BLaER1 treated with 17β-estradiol and CSF1 and Interleukin-3, amounts not matched to agents 10 nM and 100 nM (cell line): ENCODE measurements at regions not wholly inside any gene's neighbourhood (a gene's known extent, or its start where the extent isn't known, plus 50 kb on each side); places are given as distances from the start of the nearest gene placed in this dataset.

Experiments
- H3K27ac ChIP-seq, 11 experiments: shearing (Covaris generic); formaldehyde crosslinking; 2 replicates each; pipeline ENCODE4 v1.8.1; 2022
- H3K27me3 ChIP-seq, 11 experiments: shearing (Covaris generic); formaldehyde crosslinking; 2 replicates each; pipeline ENCODE4 v1.8.1; 2022
- H3K36me3 ChIP-seq, 11 experiments: shearing (Covaris generic); formaldehyde crosslinking; 2 replicates each; pipeline ENCODE4 v1.8.1; 2022
- H3K4me1 ChIP-seq, 10 experiments: shearing (Covaris generic); formaldehyde crosslinking; 2 replicates each; pipeline ENCODE4 v1.8.1; 2022
- H3K4me2 ChIP-seq, 11 experiments: shearing (Covaris generic); formaldehyde crosslinking; 2 replicates each; pipeline ENCODE4 v1.8.1; 2022
- H3K4me3 ChIP-seq, 10 experiments: shearing (Covaris generic); formaldehyde crosslinking; 2 replicates each; pipeline ENCODE4 v1.8.1; 2022
- H3K9ac ChIP-seq, 11 experiments: shearing (Covaris generic); formaldehyde crosslinking; 2 replicates each; pipeline ENCODE4 v1.8.1; 2022
- H3K9me3 ChIP-seq, 11 experiments: shearing (Covaris generic); formaldehyde crosslinking; replicated peaks in 1 of 11; 2 replicates each; pipeline ENCODE4 v1.8.1; 2022
- H4K20me1 ChIP-seq, 11 experiments: shearing (Covaris generic); formaldehyde crosslinking; 2 replicates each; pipeline ENCODE4 v1.8.1; 2022
- Cebpa-rat ChIP-seq, 11 experiments: shearing (Covaris generic); IDR thresholded peaks; 2 replicates each; pipeline ENCODE4 v1.8.1; 2022

- Histone ChIP-seq H3K36me3 (no peaks in the 10 kb centered on the region), H3K27me3 (no peaks in the 10 kb centered on the region), H3K9ac (no peak overlapping the region), H3K4me1 (no peaks in the 10 kb centered on the region), H3K27ac (no peak overlapping the region), H3K9me3 (no peaks in the 10 kb centered on the region; a peak in 1 of 22 replicates), H3K4me2 (no peak overlapping the region), H4K20me1 (no peaks in the 10 kb centered on the region), H3K4me3 (no peak overlapping the region)
- TF ChIP-seq Cebpa-rat (IDR thresholded peaks at IDR 0.05), result no peak
Observed at GRCh38 chr1:81424816-81425215, 375.9 kb upstream of the ADGRL2 start.

- H3K9ac ChIP-seq, result no peak overlapping the region
- no peaks in the 10 kb centered on the region for H3K27me3 ChIP-seq
- H3K27ac ChIP-seq, result no peak overlapping the region
- no peaks in the 10 kb centered on the region for H3K36me3 ChIP-seq
- no peak overlapping the region for H3K4me2 ChIP-seq
- no peaks in the 10 kb centered on the region for H4K20me1 ChIP-seq
- TF ChIP-seq Cebpa-rat (IDR thresholded peaks at IDR 0.05), result no peak
- no peaks in the 10 kb centered on the region for H3K4me1 ChIP-seq
- H3K9me3 ChIP-seq, result no peaks in the 10 kb centered on the region; a peak in 1 of 22 replicates
- H3K4me3 ChIP-seq, result no peak overlapping the region
Observed at GRCh38 chr1:81424061-81424460, 376.7 kb upstream of the ADGRL2 start.

- Histone ChIP-seq H3K36me3 (no peaks in the 10 kb centered on the region), H3K4me1 (no peaks in the 10 kb centered on the region), H3K4me2 (no peak overlapping the region), H4K20me1 (no peaks in the 10 kb centered on the region), H3K9me3 (no peaks in the 10 kb centered on the region), H3K9ac (no peak overlapping the region), H3K27ac (no peak overlapping the region), H3K27me3 (no peaks in the 10 kb centered on the region), H3K4me3 (no peak overlapping the region)
- TF ChIP-seq Cebpa-rat (IDR thresholded peaks at IDR 0.05), result no peak
Observed at GRCh38 chr1:81420760-81421159, 380.0 kb upstream of the ADGRL2 start.

DNA sequence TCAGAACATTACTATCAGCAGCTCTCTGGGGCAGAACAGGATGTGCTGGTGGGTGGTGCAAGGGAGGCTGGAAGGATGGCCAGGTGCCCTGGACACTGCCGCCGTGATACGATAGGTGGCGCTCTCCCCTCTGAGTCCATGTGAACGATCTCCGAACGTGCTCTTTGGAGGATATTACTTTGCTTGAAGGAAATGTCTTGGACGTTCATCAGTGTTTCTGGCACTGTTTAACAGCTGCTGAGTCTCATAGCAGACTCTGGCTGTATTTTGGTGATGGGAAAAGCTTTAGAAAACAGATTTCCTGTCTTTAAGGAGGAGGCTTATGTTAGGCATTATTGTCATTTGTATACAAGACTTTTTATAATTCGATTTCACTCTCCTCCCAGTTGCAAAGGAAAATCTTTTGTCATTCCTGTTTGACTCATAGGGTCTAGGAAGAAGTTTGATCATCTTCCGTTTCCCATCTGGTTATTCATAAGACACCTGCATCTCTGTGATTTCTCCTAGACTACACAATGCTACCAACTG lies 386.2 kb upstream of the ADGRL2 start:
- Histone ChIP-seq H3K4me1 (peaks cover 0 to 4% (median 0%) of the 10 kb centered on the region in 10 experiments; a peak in 1 of 20 replicates), H3K27me3 (no peaks in the 10 kb centered on the region), H3K9me3 (peaks cover 0 to 12% (median 0%) of the 10 kb centered on the region in 11 experiments; a peak in 3 of 22 replicates), H3K36me3 (no peaks in the 10 kb centered on the region), H3K4me2 (no peak overlapping the region), H3K27ac (no peak overlapping the region), H3K4me3 (no peak overlapping the region), H4K20me1 (no peaks in the 10 kb centered on the region), H3K9ac (no peak overlapping the region)
- no peak for TF ChIP-seq Cebpa-rat (IDR thresholded peaks at IDR 0.05)

DNA sequence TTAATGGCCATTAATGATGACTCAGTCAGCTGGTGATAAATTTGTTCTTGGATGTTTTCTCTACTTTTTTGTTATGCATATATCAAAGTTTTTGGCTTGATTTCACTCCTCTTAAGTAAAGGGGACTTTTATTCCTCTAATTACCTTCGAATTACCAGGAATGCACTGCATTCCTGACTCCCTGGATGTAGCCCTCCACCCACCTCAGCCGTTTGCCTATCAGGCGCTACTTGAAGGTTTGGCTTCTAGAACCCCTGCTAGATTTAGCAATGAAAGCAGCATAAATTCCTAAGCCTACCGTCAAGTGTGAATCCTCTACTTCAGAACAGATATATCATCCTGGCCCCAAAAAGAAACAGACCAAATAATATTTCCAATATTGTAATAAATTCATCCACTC lies 387.8 kb upstream of the ADGRL2 start:
- Histone ChIP-seq H3K9me3 (peaks cover 0 to 12% (median 0%) of the 10 kb centered on the region in 11 experiments; a peak in 3 of 22 replicates), H3K4me1 (peaks cover 0 to 7% (median 1%) of the 10 kb centered on the region in 10 experiments; a peak in 10 of 20 replicates), H3K27ac (no peak overlapping the region), H3K36me3 (no peaks in the 10 kb centered on the region), H3K9ac (no peak overlapping the region), H3K27me3 (no peaks in the 10 kb centered on the region), H4K20me1 (no peaks in the 10 kb centered on the region), H3K4me3 (no peak overlapping the region), H3K4me2 (0 out of 22 replicates have a peak overlapping the region, but pooled peaks of 1 of the 11 experiments have one; percentile 35)
- no peak for TF ChIP-seq Cebpa-rat (IDR thresholded peaks at IDR 0.05)

GRCh38 chr1:81410941-81411340 lies 389.8 kb upstream of the ADGRL2 start:
- no peaks in the 10 kb centered on the region for H3K36me3 ChIP-seq
- H3K9me3 ChIP-seq, result peaks cover 0 to 12% (median 0%) of the 10 kb centered on the region in 11 experiments; a peak in 3 of 22 replicates
- peaks cover 9 to 25% (median 21%) of the 10 kb centered on the region in 10 experiments for H3K4me1 ChIP-seq
- H3K9ac ChIP-seq, result no peak overlapping the region
- no peak overlapping the region for H3K27ac ChIP-seq
- no peaks in the 10 kb centered on the region for H4K20me1 ChIP-seq
- no peaks in the 10 kb centered on the region for H3K27me3 ChIP-seq
- TF ChIP-seq Cebpa-rat (IDR thresholded peaks at IDR 0.05), result no peak
- no peak overlapping the region for H3K4me3 ChIP-seq
- H3K4me2 ChIP-seq, result no peak overlapping the region

DNA sequence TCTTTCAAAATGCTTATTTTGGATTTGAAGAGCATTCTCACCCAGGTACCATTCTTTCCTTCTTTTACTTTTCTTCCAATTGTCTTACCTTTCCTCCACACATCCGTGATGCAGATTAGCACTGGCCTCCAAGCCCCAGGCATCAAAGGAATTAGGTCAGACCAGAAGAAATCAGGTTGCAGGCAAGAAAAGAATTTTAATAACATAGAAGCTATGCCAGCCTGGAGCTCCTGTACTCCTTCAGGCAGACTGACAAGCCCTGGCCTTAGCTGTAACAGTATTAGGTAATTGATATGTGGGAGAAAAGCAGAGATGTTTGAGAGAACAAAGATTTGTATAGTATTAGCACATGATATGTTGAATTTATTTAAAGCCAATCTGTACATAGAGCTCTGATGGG lies 390.4 kb upstream of the ADGRL2 start:
- no peak for TF ChIP-seq Cebpa-rat (IDR thresholded peaks at IDR 0.05)
- Histone ChIP-seq H3K4me3 (no peak overlapping the region), H3K27ac (no peak overlapping the region), H3K9me3 (peaks cover 0 to 12% (median 0%) of the 10 kb centered on the region in 11 experiments; a peak in 3 of 22 replicates), H3K27me3 (no peaks in the 10 kb centered on the region), H3K4me1 (peaks cover 10 to 26% (median 22%) of the 10 kb centered on the region in 10 experiments), H3K36me3 (no peaks in the 10 kb centered on the region), H4K20me1 (no peaks in the 10 kb centered on the region), H3K4me2 (no peak overlapping the region), H3K9ac (no peak overlapping the region)

DNA sequence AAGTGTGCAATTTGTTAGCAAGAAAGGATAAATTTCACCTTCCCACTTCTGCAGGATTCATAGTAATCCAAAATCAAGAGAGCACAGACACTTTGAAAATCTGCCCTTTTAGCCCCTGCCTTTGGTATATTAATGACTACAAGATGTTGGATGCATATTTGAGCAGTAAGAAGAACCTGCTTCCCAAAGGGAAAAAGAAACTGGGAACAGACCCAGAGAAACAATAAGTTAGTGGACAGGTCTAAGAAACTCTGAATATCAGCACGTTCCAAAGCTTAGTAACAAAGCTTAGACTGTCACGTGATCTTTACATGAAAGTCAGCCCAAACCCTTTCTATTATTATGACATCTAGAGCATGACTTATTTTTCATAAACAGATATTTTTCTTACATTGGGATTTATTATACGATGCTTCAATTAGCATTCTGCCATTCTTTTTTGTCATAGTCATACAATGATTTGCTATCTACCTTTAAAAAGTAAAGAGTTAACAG lies 390.9 kb upstream of the ADGRL2 start:
- H3K27me3 ChIP-seq, result no peaks in the 10 kb centered on the region
- H3K9ac ChIP-seq, result no peak overlapping the region
- peaks cover 10 to 26% (median 22%) of the 10 kb centered on the region in 10 experiments for H3K4me1 ChIP-seq
- H4K20me1 ChIP-seq, result no peaks in the 10 kb centered on the region
- H3K4me2 ChIP-seq, result no peak overlapping the region
- no peak for TF ChIP-seq Cebpa-rat (IDR thresholded peaks at IDR 0.05)
- no peak overlapping the region for H3K4me3 ChIP-seq
- H3K27ac ChIP-seq, result no peak overlapping the region
- H3K9me3 ChIP-seq, result peaks cover 0 to 12% (median 0%) of the 10 kb centered on the region in 11 experiments; a peak in 3 of 22 replicates
- no peaks in the 10 kb centered on the region for H3K36me3 ChIP-seq

DNA sequence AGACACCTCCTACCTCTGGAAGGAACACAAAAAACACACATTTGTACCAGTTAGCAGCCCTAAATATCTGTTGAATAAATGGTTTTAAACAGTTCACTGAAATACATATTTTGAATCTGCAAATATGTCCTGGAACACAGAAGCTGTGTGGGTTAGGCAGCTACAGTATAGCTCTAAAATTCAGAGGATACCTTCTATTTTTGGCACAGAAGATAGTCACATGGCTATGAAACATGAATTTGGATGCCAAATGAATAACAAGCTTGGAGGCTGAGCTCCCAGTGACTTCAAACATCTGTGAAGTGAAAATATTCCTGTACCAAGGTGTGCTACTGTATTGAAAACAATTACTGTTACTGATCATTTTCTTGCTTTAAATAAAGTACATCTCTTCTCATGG lies 391.5 kb upstream of the ADGRL2 start:
- Histone ChIP-seq H3K4me1 (peaks cover 10 to 26% (median 22%) of the 10 kb centered on the region in 10 experiments), H3K36me3 (no peaks in the 10 kb centered on the region), H4K20me1 (no peaks in the 10 kb centered on the region), H3K27ac (no peak overlapping the region), H3K9me3 (peaks cover 0 to 12% (median 0%) of the 10 kb centered on the region in 11 experiments; a peak in 3 of 22 replicates), H3K27me3 (no peaks in the 10 kb centered on the region), H3K9ac (no peak overlapping the region), H3K4me3 (no peak overlapping the region), H3K4me2 (no peak overlapping the region)
- no peak for TF ChIP-seq Cebpa-rat (IDR thresholded peaks at IDR 0.05)

DNA sequence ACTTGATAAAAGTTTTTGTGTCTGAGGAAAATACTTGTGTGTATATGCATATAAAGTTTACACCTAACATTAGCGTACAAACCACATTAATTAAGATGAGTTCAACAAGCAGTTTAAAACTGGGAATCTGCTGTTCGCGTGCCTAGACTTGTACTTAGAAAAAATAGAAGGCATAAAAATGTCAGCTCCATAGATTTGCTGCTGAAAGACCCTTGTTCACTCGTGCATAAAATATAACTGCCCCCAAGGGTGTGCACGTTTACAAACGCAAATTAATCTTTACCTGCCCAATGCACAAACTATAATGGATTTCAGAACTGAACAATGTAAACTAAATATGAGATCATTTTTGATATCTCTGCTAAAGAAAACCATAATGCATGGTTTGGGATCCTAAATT lies 392.3 kb upstream of the ADGRL2 start:
- Histone ChIP-seq H3K4me1 (peaks cover 10 to 26% (median 22%) of the 10 kb centered on the region in 10 experiments), H3K4me3 (no peak overlapping the region), H3K27ac (no peak overlapping the region), H3K4me2 (no peak overlapping the region), H3K9ac (no peak overlapping the region), H4K20me1 (no peaks in the 10 kb centered on the region), H3K27me3 (no peaks in the 10 kb centered on the region), H3K36me3 (no peaks in the 10 kb centered on the region), H3K9me3 (peaks cover 0 to 12% (median 0%) of the 10 kb centered on the region in 11 experiments; a peak in 3 of 22 replicates)
- no peak for TF ChIP-seq Cebpa-rat (IDR thresholded peaks at IDR 0.05)
